NOMO-1 treated with DMSO at 0.1 percent for 48 hours (cell line): ENCODE measurements at regions not wholly inside any gene's neighbourhood (a gene's known extent, or its start where the extent isn't known, plus 50 kb on each side); places are given as distances from the start of the nearest gene placed in this dataset.

Experiments used
- DNase-seq: peaks from one replicate; lab custom pipeline; 2025; ENCODE audit not compliant: unreplicated experiment; lab: John Stamatoyannopoulos, UW

DNA sequence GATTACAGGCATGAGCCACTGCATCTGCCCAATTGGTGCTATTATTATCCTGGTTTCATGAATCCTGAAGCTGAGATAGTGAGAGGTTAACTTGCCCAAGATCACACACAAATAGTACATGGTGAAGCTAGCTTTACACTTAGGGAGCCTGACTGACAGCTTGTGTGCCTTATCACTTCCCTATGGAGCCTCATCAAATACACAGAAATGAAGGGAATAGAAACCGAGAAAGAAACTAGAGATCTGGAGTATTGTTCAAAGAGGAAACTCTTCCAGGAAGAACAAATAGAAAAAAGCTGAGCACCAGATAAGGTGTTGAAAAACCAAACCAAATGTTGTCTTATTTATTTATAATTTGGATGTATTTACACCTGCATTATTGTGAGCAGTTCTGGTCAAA, 155.0 kb upstream of the CITED2 start:
- no peak for DNase-seq

DNA sequence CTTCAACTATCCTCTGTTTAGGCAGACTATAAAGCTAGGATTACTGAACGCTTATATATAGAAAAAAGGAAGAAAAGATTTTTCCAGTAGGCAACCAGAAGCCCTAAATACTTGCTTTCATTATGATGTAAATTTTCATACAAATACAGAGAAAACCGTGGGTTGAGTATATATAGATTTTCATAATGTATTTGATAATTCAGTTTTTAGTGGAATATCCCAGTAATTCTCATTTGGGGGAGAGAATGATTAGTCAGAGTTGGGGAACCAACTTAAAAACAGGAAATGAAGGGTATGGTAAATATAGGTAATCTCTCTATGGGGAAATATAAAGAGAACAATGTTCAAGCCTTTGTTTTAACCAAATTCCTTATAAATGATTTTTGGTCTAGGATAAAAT, 154.0 kb upstream of the CITED2 start:
- no peak for DNase-seq

- no peak for DNase-seq
These were observed 151.0 kb upstream of the CITED2 start for GRCh38 chr6:139525415-139525814.

DNA sequence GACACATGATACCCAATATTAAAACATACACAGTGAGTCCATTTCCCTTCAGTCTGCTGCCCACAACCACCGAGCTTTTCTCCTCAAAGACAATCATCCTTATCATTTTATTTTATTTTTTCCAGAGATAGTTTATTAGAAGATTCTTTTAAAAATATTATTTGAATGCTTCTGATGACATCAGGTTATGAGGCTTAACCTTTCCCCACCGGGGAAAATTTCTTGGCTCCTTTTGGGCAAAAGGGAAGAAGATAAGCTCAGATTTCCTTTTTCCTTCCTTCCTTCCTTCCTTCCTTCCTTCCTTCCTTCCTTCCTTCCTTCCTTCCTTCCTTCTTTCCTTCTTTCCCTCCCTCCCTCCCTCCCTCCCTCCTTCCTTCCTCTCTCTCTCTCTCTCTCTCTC, 149.5 kb upstream of the CITED2 start:
- no peak for DNase-seq

DNA sequence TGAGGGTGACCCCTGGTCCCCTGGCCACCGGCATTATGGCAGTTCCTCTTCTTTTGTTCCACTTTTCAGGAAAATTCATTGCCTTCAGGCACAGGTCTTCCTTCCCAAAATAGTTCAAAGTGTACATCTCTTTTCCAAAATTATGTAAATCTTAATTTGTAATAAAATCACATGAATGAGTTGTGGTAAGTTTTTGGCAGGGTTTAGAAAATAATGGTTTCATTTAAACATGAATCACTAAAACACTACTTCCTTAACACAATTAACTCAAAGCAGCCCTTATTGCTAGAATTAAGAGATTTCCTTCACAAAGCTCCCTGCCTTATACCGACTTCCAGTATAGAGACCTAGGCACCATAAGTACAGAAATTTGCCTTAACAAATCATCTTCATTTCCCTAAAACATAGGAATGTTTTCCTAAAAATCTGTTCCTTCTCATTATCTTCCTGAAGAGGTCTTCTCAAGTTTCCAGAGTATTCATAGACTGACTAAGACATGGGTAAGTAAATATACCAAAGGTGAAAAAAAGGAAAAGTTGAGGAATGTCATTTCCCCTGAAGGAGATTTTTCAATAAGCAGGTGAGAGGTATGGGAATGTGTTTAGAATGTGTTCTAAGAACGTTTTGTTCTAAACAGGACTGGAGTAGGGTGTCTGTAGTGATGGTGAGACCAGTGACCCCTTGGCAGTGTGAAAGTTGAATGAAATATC, 148.2 kb upstream of the CITED2 start:
- DNase-seq, result no peak

- DNase-seq, result no peak
These were observed 146.9 kb upstream of the CITED2 start for GRCh38 chr6:139521338-139521737.

DNA sequence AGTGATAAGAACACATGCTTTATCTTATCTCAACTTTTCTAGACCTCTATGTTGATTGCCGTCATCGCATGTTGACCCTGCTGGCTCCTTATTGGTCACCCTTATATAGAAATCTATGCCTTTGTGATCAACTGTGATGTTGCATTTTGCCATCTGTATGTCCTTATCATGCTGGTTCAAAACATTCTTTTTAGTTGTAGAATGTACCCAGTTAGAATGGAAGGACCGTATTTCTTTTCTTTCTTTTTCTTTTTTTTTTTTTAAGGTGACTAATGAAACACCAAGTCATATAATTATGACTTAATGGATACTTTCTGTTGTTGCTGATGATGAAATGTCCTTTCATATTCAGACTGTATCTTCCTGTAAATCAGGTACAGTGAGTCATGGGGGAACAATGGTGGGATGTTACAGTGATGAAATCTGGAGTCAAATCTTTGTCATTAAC, 145.9 kb upstream of the CITED2 start:
- DNase-seq, result peak; percentile 21

DNA sequence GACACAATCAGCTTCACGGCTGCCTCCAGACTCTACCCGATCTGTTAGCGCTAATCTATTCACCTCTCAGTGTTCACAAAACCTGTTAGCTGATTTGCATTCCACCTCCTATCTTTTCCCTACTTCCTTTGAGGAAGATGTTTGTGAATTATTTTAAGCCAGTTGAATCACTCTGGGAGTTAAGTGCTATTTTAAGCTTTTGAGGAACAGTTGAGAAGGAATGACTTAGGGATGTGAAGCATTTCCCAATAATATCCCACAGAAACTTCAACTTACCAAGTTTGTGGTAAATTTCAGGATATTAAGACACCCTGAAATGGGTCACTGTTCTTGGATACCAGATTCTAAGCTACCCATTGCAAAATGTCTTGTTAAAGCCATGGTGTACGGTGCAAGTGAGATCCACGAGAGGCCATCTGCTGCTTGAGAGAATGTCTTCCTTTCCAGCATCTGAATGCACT, 145.2 kb upstream of the CITED2 start:
- no peak for DNase-seq

DNA sequence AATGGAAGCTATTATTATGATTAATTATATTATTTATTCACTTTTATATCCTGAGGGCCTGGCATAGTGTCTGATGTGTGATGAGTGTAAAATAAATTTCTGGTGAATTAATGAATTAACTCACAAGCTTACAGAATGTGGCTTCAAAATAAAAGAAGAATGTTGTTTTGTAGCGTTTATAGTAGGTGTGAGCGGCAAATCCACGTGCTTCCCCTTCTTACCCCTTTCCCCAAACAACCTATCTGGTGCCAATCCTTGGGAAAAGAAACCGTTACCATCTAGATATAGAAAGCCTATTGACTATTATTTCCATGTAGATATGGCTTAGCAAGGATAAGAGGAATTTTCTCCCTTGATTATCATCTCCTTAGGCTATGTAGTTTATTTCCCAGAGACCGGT, 144.6 kb upstream of the CITED2 start:
- no peak for DNase-seq

- DNase-seq, result no peak
These were observed 144.2 kb upstream of the CITED2 start for GRCh38 chr6:139518556-139519091.

DNA sequence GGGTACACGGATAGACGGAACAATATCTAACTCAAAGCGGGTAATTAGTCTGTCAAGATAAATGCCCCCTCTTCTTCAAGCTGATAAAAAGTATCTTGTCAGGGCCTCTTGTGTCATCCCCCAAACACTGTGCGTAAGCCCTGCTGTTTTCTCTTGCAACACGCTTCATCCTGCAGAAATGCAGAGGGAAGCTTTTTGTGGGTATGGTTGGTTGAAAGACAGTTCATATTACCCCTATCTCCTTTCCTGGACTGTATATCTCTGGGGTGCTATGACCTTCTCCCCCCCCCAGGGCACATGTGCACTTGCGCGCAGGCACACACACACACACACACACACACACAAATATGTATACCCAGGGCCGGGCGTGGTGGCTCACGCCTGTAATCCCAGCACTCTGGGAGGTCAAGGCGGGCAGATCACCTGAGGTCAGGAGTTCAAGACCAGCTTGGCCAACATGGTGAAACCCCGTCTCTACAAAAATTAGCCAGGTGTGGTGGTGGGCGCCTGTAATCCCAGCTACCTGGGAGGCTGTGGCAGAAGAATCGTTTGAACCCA, 143.6 kb upstream of the CITED2 start:
- DNase-seq, result peak; percentile 75

DNA sequence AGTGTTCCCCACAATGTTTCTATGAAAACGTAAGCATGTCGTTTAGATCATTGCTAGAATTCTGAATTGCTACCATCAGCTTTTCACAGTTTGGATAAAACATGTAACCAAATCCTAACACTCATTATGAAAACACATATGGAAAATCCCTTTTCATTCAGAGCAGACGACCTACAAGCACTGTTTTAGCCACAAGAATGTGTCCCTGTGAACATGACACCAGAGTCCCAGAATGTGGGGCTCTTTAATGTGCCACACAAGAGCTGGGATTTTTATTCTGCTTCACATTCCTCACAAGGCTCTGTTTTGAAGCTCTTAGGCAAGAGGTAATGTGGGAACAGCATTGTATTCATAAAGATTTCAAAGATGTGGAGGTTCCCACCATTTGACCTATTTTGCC, 141.1 kb upstream of the CITED2 start:
- DNase-seq, result no peak

DNA sequence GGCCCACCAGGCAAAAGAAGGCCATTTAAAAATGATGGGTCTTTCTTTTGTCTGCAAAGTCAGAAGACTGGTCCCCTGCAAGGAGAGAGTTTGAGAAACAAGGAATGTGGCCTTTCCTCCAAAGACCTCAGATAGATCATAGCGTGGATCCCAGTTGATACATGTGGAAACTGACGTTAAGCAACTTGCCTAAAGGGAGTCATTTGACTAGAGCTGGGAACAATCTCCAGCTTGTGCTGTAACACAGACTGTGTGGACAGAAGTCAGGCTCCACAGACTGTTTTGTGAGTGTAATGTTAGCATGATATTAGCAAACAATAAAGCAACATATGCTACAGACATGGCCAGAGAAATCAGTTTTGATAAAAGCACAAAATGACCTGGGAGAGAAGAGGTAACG, 140.4 kb upstream of the CITED2 start:
- no peak for DNase-seq

DNA sequence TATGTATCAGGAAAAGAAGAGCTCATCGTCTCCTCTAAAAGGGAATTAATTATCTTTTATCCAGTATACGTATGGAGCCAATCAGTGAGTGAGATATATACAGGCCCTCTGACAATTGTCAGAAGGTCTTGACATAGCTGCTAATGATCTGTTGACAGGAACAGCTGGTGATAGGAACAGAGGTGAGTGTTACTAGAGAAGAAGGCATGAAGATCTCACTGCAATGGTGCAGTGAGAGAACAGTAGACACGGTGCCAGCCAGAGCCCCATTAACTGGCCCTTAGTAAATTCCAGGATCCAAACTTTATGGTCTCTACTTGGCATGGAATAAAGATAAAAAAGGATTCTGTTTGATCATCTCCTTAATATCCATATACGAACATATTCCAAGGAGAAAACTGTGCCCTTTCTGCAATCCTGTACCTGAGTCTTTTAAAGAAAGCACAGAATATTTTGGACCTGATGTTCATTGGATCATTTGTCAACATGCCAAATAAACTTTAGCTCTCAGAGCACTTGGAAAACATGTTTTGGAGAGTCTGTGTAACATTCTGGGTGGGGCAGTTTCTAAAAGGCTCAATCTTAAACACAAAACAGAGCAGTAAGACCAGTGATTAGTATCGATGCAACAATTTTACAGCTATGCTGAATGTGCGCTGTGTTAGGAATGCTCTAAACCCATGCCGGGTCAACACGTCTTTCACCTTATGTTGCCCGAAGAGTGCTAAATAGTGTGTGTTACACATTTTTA, 135.8 kb upstream of the CITED2 start:
- no peak for DNase-seq

- no peak for DNase-seq
These were observed 134.7 kb upstream of the CITED2 start for GRCh38 chr6:139509167-139509566.

GRCh38 chr6:139508576-139508975, 134.1 kb upstream of the CITED2 start:
- DNase-seq, result no peak

DNA sequence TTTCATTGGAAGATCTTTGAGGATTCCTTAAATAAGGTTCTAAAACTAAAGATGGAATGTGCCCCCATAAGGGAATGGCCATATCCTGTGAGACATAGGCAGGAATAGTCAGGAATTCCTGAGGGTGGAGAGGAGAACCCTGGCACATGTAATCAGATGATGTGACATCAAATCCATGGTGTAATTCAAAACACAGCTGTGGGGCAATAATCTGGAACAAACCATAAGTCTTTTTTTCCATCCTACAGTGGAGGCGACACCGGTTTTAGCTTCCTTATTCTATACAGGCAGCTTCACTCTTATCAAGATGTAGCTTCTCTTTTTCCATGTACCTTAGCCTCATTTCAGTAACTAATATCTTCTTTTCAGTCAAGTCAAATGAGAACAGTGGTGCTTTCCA, 133.6 kb upstream of the CITED2 start:
- DNase-seq, result peak; percentile 59

GRCh38 chr6:139500977-139501376, 126.5 kb upstream of the CITED2 start:
- no peak for DNase-seq

DNA sequence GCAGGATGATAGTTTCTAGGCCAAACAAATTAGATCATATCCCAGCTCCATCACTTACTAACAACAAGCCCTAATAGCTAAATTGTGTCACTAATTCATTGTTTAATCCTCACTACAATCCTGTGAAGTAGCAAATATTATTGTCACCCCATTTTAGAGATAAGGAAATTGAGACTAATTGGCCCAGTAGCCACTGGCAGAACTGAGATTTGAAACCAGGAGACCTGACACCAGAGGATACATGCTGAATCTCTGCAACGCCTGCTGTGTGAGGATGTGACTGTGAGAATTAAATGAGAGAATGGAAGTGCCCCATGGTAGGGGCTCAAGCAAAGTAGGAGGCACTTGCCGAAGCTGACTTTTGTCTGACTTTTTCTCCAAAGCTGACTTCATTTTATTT, 124.3 kb upstream of the CITED2 start:
- no peak for DNase-seq

- no peak for DNase-seq
These were observed 123.0 kb upstream of the CITED2 start for GRCh38 chr6:139497345-139497961.

DNA sequence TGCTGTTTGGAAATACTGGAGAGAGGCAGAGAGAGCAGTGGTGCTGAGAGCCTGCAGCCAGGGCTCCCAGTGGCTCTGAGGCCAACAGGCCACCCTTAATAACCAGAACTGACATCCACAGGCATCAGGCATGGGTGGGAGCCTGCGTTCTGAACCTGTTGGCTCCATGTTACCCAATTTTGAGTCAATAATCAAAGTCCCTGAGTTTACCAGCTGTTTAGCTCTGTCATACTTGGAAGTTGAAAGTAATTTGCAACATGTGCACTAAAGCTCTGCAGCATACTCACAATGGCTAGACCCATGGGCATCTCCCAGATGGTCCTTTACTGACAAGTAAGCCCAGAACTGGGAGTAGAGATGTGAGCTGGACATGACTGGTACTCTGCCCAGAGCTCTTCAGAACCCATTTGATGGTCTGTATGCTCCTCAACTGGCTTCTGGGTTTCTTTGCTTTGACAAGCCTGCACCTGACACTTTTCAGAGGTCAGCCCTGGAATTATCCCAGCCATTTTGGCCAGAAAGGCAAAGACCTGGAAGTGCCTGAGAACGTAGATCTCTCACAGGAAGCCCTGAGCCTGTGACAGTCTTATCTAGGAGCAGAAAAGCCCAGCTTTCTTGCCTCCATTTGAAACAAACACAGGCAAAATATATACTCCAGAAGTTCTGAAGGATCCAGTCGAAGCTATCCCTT, 122.4 kb upstream of the CITED2 start:
- DNase-seq, result no peak
